ENCODE measurements at regions not wholly inside any gene's neighbourhood (a gene's known extent, or its start where the extent isn't known, plus 50 kb on each side); places are given as distances from the start of the nearest gene placed in this dataset.
"Not testable (repeated sequence)": the region's sequence is repeated elsewhere in the genome, so short reads cannot be mapped to it uniquely, and the experiment has no call there.

GRCh38 chr6:159416891-159417560 lies 247.8 kb downstream of the FNDC1 start:
- 83 to 93% (median 91%) methylated on average over 4 of the region's 4 CpGs for WGBS, 5 donors
- no peak for TF ChIP-seq CTCF (IDR thresholded peaks at IDR 0.05 in 8 of 11, conservative IDR thresholded peaks at IDR 0.05 in 3 of 11)
- no peak for TF ChIP-seq POLR2AphosphoS5 (IDR thresholded peaks at IDR 0.05)
- no peak for TF ChIP-seq POLR2A (IDR thresholded peaks at IDR 0.05)
- Histone ChIP-seq H3K36me3 (no peaks in the 10 kb centered on the region), H3K4me1 (no peaks in the 10 kb centered on the region), H3K27ac (no peak overlapping the region), H3K9me3 (peaks cover 5 to 39% (median 28%) of the 10 kb centered on the region in 8 donors), H3K27me3 (replicated peaks in 1 of 7) (no peaks in the 10 kb centered on the region), H3K4me3 (no peak overlapping the region)
- intact Hi-C loops (cut with DNase I; ENCODE audit: low total_unique reads): no loop called here
- no peak for DNase-seq

- peaks cover 5 to 41% (median 28%) of the 10 kb centered on the region in 8 donors for H3K9me3 ChIP-seq
- DNase-seq: no peak
- no peaks in the 10 kb centered on the region for H3K27me3 ChIP-seq (replicated peaks in 1 of 7)
- 68 to 85% (median 79%) methylated on average over 2 of the region's 2 CpGs for WGBS, 5 donors
- no peak overlapping the region for H3K4me3 ChIP-seq
- intact Hi-C loops (cut with DNase I; ENCODE audit: low total_unique reads): no loop called here
- no peak overlapping the region for H3K27ac ChIP-seq
- TF ChIP-seq POLR2AphosphoS5 (IDR thresholded peaks at IDR 0.05): no peak
- no peak for TF ChIP-seq CTCF (IDR thresholded peaks at IDR 0.05 in 8 of 11, conservative IDR thresholded peaks at IDR 0.05 in 3 of 11)
- no peak for TF ChIP-seq POLR2A (IDR thresholded peaks at IDR 0.05)
- no peaks in the 10 kb centered on the region for H3K36me3 ChIP-seq
- H3K4me1 ChIP-seq: no peaks in the 10 kb centered on the region
Measured at GRCh38 chr6:159415540-159415939, 246.3 kb downstream of the FNDC1 start.

- no peak overlapping the region for H3K27ac ChIP-seq
- H3K4me3 ChIP-seq: no peak overlapping the region
- TF ChIP-seq POLR2AphosphoS5 (IDR thresholded peaks at IDR 0.05) (no peak), CTCF (IDR thresholded peaks at IDR 0.05 in 8 of 11, conservative IDR thresholded peaks at IDR 0.05 in 3 of 11) (no peak), POLR2A (IDR thresholded peaks at IDR 0.05) (no peak)
- no peaks in the 10 kb centered on the region for H3K36me3 ChIP-seq
- no peak for DNase-seq
- H3K27me3 ChIP-seq (replicated peaks in 1 of 7): no peaks in the 10 kb centered on the region
- intact Hi-C loops (cut with DNase I; ENCODE audit: low total_unique reads): no loop called here
- H3K4me1 ChIP-seq: no peaks in the 10 kb centered on the region
- WGBS, 5 donors: 61 to 78% (median 73%) methylated on average over 2 of the region's 2 CpGs
- peaks cover 5 to 49% (median 28%) of the 10 kb centered on the region in 8 donors for H3K9me3 ChIP-seq
Measured at GRCh38 chr6:159414711-159415110, 245.5 kb downstream of the FNDC1 start.

- H3K4me1 ChIP-seq; H3K27ac ChIP-seq; intact Hi-C loops (cut with DNase I; ENCODE audit: low total_unique reads); H3K4me3 ChIP-seq; H3K27me3 ChIP-seq (replicated peaks in 1 of 7); DNase-seq; H3K36me3 ChIP-seq: not testable (repeated sequence)
- 90 to 96% (median 95%) methylated on average over 19 to 41 of the region's 41 CpGs for WGBS, 5 donors
- peaks cover 0 to 26% (median 0%) of the 10 kb centered on the region in 8 donors for H3K9me3 ChIP-seq
Measured at GRCh38 chr6:159407211-159407780, 238.1 kb downstream of the FNDC1 start.

All from spleen (tissue), 11 donors.